T47D (cell line): ENCODE measurements at regions not wholly inside any gene's neighbourhood (a gene's known extent, or its start where the extent isn't known, plus 50 kb on each side); places are given as distances from the start of the nearest gene placed in this dataset.

Experiments
- DNase-seq, 2 experiments: peaks; one replicate each; pipeline versions ENCODE4 v3.0.0 to v3.0.0-alpha.2; 2011 to 2012; ENCODE audit warnings: low read depth in 1 of 2, low spot score in 1 of 2
- JUND ChIP-seq: IDR thresholded peaks from 2 replicates; pipeline ENCODE4 v1.6.1; 2012; ENCODE audit warnings: low read depth
- in situ Hi-C: cut with HindIII; loops from 2 replicates; pipeline ENCODE4 v1.10.0; 2016; ENCODE audit warnings: low sequenced_read_pairs, low pct_unique_long_range_greater_than_20kb

GRCh38 chr13:71962735-71963134, 95.7 kb upstream of the DACH1 start:
- in situ Hi-C loops, result no loop called here
- no peak for TF ChIP-seq JUND
- DNase-seq, result no peak

GRCh38 chr13:71962126-71962525, 95.1 kb upstream of the DACH1 start:
- in situ Hi-C loops, result no loop called here
- DNase-seq, result no peak

GRCh38 chr13:71949441-71949840, 82.4 kb upstream of the DACH1 start:
- TF ChIP-seq JUND, result no peak
- no peak for DNase-seq
- in situ Hi-C loops, result no loop called here

More at GRCh38 chr13:71962126-71962525, 95.1 kb upstream of the DACH1 start:
- no peak for TF ChIP-seq JUND

GRCh38 chr13:71939186-71939585, 72.2 kb upstream of the DACH1 start:
- in situ Hi-C loops, result no loop called here
- no peak for DNase-seq

GRCh38 chr13:71935166-71935840, 68.3 kb upstream of the DACH1 start:
- no peak for TF ChIP-seq JUND
- DNase-seq, result no peak
- in situ Hi-C loops, result no loop called here

More at GRCh38 chr13:71939186-71939585, 72.2 kb upstream of the DACH1 start:
- TF ChIP-seq JUND, result no peak

GRCh38 chr13:71924931-71925330, 57.9 kb upstream of the DACH1 start:
- no peak for DNase-seq
- in situ Hi-C loops, result no loop called here
- TF ChIP-seq JUND, result no peak

- in situ Hi-C loops, result no loop called here
- TF ChIP-seq JUND, result no peak
- no peak for DNase-seq
These were observed 55.2 kb upstream of the DACH1 start for GRCh38 chr13:71922194-71922593.
